Stimulated activated CD4-positive, alpha-beta T cell treated with anti-CD3 and anti-CD28 coated beads, Interleukin-12 subunit alpha, Interleukin-12 subunit beta, amount 100 ng/mL, for 4 hours (primary cell): ENCODE measurements at regions not wholly inside any gene's neighbourhood (a gene's known extent, or its start where the extent isn't known, plus 50 kb on each side); places are given as distances from the start of the nearest gene placed in this dataset.

Experiments used
- DNase-seq: peaks from one replicate; pipeline ENCODE4 v3.0.0-alpha.2; 2020

GRCh38 chr17:55632893-55633292, 89.8 kb downstream of the TMEM100 start:
- no peak for DNase-seq

- no peak for DNase-seq
Measured at GRCh38 chr17:55632236-55632635, 90.4 kb downstream of the TMEM100 start.

GRCh38 chr17:55629995-55630394, 92.7 kb downstream of the TMEM100 start:
- no peak for DNase-seq

DNA sequence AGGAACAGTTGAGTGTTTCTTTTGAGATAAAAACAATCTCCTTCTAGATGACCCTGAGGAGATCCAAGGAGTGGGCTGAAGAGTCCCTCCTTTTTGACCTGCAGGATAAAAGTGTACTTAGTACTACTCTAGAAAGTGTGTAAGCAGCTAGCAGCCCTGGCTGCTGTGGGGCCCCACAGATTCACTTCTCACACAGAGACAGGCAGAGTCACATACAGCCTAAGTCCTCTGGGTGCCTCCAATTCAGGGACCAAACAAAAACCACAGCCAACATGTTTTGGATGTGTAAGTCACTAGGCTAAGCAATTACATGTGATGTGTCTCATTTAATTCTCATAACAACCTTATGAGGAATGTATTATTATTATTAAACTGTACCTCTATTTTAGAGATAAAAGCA, 97.1 kb downstream of the TMEM100 start:
- DNase-seq: no peak

DNA sequence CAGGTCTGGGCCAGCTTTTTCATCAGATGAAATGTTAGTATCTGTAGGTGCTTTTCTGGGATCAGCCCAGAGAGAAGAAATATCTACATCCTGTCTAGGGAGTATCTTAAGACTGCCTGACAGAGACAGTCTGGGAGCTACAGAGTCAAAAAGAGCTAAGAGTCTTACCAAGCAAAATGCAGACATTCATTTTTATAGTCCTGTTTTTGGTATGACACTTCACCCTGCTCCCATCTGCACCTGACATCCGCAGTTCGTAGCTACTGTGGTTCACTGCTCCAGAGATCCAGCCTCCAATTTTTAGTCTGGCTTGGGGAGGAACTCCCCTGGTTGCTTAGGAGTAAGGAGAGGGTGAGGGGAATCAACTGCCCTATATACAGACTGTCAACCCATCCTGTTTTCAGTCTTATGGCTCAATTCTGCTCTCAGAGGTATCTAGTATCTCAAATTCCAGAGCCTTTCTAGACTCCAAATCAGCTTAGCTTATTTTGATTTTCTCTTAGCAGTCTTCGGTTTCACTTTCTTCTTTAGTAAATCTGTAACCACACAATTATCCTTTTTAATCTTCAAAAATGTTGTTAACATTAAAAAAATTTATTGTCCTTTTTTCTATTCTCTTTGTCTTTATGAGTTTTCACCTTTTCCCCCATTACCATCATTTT, 97.8 kb downstream of the TMEM100 start:
- no peak for DNase-seq

- no peak for DNase-seq
Measured at GRCh38 chr17:55622547-55622946, 100.1 kb downstream of the TMEM100 start.

DNA sequence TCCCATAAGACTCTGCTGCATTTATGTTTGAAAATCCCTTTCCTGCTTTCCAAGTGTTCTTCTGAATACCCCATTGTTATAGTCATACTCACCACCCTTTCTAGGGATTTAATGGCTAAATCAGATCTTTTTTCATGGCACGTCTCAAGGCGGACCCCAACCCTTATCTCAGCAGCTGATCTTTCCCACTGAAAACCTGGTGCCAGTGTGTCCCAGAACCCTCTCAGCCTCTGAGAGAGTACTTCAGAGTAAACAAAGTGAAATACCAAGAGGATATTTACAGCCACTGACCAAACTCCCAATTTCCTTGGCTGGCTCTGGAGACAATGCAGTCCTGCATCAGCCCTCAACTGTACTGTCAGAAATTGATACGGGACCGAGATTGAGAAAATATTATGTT, 101.7 kb downstream of the TMEM100 start:
- DNase-seq: no peak

DNA sequence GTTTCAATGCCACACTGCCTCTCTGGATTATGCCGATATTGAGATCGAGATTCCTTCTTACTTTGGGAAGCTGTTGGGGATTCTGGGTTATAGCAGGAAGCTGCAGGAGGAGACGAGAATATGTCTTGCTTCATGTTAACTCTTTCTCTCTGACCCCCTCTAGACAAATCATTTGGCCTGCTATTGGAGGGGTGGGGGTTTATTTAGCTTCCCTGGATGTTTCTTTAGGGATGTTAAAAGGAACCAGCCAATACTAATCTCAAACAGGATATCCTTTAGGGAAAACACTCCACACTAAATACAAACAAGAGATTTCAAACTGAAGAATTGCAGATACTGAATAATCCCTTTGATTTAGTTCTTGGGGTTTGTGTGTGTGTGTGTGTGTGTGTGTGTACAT, 102.6 kb downstream of the TMEM100 start:
- DNase-seq: no peak

GRCh38 chr17:55617441-55617840, 105.2 kb downstream of the TMEM100 start:
- DNase-seq: no peak

DNA sequence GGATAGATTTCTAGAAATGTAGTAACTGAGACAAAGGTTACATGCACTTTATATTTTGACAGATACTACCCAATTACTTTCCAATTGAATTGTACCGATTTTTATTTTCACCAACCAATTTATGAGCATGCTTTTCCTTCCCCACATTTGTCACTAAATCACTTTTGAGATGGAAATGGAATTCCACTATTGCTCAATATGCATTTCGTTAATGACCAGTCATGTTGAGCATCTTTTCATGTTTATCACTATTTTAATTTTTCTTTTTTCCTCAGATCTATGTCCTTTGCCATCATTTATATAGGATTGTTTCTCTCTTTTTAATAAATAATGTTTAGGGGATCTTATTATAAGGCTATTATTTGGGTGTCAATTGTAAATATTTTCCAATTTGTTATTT, 102.8 kb upstream of the SMIM36 start:
- DNase-seq: no peak

GRCh38 chr17:55612691-55613141, 101.5 kb upstream of the SMIM36 start:
- DNase-seq: no peak

GRCh38 chr17:55607731-55608341, 96.6 kb upstream of the SMIM36 start:
- no peak for DNase-seq

DNA sequence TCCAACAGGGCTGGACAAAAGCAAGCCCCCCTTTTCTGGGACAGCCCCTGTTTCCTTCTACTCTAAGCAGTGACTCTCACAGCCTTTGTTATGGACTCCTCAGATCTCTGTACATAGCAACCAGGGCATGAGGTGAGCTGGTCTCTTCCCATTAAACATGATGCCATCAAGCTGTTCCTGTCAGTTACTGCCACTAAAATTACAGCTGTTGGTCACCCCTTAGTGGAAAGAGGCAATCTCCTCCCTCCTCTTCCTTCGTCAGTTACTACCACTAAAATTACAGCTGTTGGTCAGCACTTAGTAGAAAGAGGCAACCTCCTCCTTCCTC, 95.2 kb upstream of the SMIM36 start:
- no peak for DNase-seq

GRCh38 chr17:55605705-55606487, 94.6 kb upstream of the SMIM36 start:
- DNase-seq: no peak

DNA sequence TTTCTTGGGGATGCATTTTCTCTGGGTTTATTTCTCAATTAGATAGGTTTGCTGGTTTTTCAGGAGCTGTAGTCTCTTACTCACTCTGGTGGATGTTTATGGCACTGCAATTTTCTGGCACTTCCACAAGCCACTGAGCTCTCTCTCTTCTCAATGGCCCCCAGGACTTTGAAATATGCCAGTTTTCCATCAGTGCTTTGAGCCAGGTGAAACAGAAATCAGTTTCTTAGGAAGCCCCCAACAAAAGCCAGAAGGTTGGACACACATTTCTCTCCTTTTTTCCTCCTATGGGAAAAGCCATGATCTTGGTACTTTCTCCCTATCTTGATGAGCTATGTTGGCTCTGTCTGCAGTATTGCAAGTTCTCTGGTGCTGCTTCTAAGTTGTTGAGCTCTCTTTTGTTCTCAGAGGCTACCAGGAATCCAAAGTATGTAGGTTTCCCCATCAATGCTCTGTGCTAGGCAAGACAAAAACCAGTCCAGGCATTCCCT, 90.7 kb upstream of the SMIM36 start:
- no peak for DNase-seq

DNA sequence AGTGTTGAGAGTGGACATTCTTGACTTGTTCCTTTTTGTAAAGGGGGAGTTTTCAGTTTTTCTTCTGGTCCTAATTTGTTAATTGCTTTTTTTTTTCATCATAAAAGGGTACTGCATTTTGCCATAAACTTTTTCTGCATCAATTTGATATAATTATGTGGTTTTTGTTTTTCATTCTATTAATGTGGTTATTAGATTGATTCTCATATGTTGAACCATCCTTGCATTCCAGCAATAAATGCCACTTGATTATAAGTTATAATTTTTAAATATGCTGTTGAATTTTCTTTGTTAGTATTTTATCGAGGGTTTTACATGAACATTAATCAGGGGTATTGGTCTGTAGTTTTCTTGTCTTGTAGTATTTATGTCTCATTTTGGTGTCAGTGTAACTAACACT, 87.2 kb upstream of the SMIM36 start:
- DNase-seq: no peak

- DNase-seq: no peak
Measured at GRCh38 chr17:55588446-55589242, 77.4 kb upstream of the SMIM36 start.

GRCh38 chr17:55587608-55588139, 76.4 kb upstream of the SMIM36 start:
- no peak for DNase-seq

- no peak for DNase-seq
Measured at GRCh38 chr17:55585629-55586028, 74.4 kb upstream of the SMIM36 start.

GRCh38 chr17:55584861-55585260, 73.6 kb upstream of the SMIM36 start:
- DNase-seq: no peak

- no peak for DNase-seq
Measured at GRCh38 chr17:55584055-55584685, 72.9 kb upstream of the SMIM36 start.

GRCh38 chr17:55582897-55583296, 71.6 kb upstream of the SMIM36 start:
- DNase-seq: no peak
